HCT116 (cell line): ENCODE measurements at regions not wholly inside any gene's neighbourhood (a gene's known extent, or its start where the extent isn't known, plus 50 kb on each side); places are given as distances from the start of the nearest gene placed in this dataset.

Source experiments
- EGR1 ChIP-seq: IDR thresholded peaks from 2 replicates; pipeline ENCODE4 v1.6.1; 2012; ENCODE audit warnings: low read depth
- EZH2 ChIP-seq: fragments of 200-600 bp; sonication (generic); IDR thresholded peaks from 2 replicates; pipeline ENCODE4 v1.6.1; 2017; ENCODE audit warnings: antibody characterized with exemption, mixed run types
- POLR2A ChIP-seq: IDR thresholded peaks from 2 replicates; pipeline ENCODE4 v1.7.0; 2011; ENCODE audit warnings: borderline replicate concordance; ENCODE audit not compliant: insufficient read depth, insufficient read length; ENCODE audit errors: extremely low read depth
- RAD21 ChIP-seq: IDR thresholded peaks from 2 replicates; pipeline ENCODE4 v1.6.1; 2012; ENCODE audit warnings: low read depth, mild to moderate bottlenecking
- SP1 ChIP-seq: IDR thresholded peaks from 2 replicates; pipeline ENCODE4 v1.6.1; 2012; ENCODE audit warnings: low read depth
- SRF ChIP-seq: IDR thresholded peaks from 2 replicates; pipeline ENCODE4 v1.6.1; 2012; ENCODE audit warnings: low read depth
- TF ChIP-seq, protein P1 (sequence below): IDR thresholded peaks from 2 replicates; pipeline ENCODE4 v1.6.1; 2012
- TF ChIP-seq, protein P2 (sequence below), 3 experiments: fragments of 200-600 bp in 1 of 3; sonication (generic) in 1 of 3; IDR thresholded peaks in 2 of 3; conservative IDR thresholded peaks in 1 of 3; 2 replicates each; pipeline ENCODE4 v1.5.1; 2012 to 2017; ENCODE audit warnings: low read depth in 2 of 3, low read length in 2 of 3, antibody characterized with exemption in 1 of 3, borderline replicate concordance in 1 of 3, control low read depth in 1 of 3, mild to moderate bottlenecking in 1 of 3, mixed read lengths in 1 of 3, mixed run types in 1 of 3, moderate library complexity in 1 of 3; ENCODE audit not compliant: insufficient read depth in 1 of 3

DNA sequence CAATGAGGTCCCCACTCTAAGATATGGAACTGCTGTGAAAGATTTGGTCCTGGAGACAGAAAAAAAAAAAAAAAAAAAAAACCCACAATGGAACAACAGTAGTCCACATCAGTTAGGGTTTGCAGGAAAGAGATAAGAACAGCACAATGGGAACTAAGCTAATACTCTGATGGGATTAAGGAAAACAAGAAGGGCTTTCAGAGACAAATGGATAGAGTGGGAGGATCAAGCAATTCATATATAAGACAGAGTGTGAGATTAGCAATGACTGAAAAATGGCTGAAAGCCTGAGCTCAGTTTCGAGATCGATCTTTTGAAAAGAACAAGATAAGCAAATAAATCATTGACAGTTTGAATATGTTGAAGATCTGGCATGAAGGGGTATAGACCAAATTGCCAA is 188.4 kb upstream of the TRPC5 start:
- TF ChIP-seq, protein P1, sequence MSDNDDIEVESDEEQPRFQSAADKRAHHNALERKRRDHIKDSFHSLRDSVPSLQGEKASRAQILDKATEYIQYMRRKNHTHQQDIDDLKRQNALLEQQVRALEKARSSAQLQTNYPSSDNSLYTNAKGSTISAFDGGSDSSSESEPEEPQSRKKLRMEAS = no peak
- TF ChIP-seq, protein P2, sequence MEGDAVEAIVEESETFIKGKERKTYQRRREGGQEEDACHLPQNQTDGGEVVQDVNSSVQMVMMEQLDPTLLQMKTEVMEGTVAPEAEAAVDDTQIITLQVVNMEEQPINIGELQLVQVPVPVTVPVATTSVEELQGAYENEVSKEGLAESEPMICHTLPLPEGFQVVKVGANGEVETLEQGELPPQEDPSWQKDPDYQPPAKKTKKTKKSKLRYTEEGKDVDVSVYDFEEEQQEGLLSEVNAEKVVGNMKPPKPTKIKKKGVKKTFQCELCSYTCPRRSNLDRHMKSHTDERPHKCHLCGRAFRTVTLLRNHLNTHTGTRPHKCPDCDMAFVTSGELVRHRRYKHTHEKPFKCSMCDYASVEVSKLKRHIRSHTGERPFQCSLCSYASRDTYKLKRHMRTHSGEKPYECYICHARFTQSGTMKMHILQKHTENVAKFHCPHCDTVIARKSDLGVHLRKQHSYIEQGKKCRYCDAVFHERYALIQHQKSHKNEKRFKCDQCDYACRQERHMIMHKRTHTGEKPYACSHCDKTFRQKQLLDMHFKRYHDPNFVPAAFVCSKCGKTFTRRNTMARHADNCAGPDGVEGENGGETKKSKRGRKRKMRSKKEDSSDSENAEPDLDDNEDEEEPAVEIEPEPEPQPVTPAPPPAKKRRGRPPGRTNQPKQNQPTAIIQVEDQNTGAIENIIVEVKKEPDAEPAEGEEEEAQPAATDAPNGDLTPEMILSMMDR (IDR thresholded peaks at IDR 0.05 in 2 of 3, conservative IDR thresholded peaks at IDR 0.05 in 1 of 3; ENCODE audit: borderline replicate concordance in 1 of 3, insufficient read depth in 1 of 3, low read depth in 2 of 3, low read length in 2 of 3) = no peak
- TF ChIP-seq RAD21 (no peak), SRF (no peak), SP1 (no peak), EZH2 (no peak), POLR2A (no peak), EGR1 (no peak)
